AG04449 (cell line): ENCODE measurements at regions not wholly inside any gene's neighbourhood (a gene's known extent, or its start where the extent isn't known, plus 50 kb on each side); places are given as distances from the start of the nearest gene placed in this dataset.

Experiments
- CTCF ChIA-PET: fragments of 350-600 bp; formaldehyde crosslinking; extraction: SDS; loops from one replicate; lab custom pipeline; 2021; ENCODE audit warnings: antibody characterized with exemption; lab: Yijun Ruan, JAX
- POLR2A ChIA-PET: fragments of 400-600, 350-600 bp; formaldehyde crosslinking; extraction: SDS; loops from one replicate; lab custom pipeline; 2020; ENCODE audit warnings: antibody characterized with exemption, inconsistent platforms; lab: Yijun Ruan, JAX
- DNase-seq: peaks from one replicate; pipeline ENCODE4 v3.0.0-alpha.2; 2010; ENCODE audit warnings: low read depth, low spot score
- H3K4me3 ChIP-seq: 2 replicates; pipeline ENCODE4 v1.5.1; 2011; ENCODE audit warnings: low read depth, mild to moderate bottlenecking, control low read depth, low read length
- TF ChIP-seq, protein P1 (sequence below): IDR thresholded peaks from one replicate; pipeline ENCODE4 v1.5.1; 2011; ENCODE audit warnings: mild to moderate bottlenecking, moderate library complexity, low read length, control low read depth, inconsistent platforms; ENCODE audit not compliant: insufficient read depth; ENCODE audit errors: missing control alignments

DNA sequence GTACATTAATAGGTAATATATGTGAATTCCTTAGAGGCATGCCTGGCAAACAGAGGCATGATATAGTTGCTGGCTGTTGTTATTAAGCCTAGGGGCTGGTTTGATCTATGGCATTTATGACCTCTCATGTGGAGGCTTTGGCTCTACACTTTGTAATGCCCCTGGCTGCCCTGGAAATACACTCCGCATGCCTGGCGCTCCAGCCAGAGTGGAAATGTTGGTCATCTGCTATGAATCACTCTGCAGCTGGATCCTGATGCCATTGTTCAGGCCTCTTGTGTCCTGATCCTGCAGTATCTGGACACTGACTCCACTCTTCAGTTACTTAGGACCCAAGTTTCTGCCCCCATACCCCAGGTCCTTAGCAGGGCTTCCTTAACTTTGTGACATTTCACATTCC is 200.5 kb upstream of the PCSK2 start:
- TF ChIP-seq, protein P1, sequence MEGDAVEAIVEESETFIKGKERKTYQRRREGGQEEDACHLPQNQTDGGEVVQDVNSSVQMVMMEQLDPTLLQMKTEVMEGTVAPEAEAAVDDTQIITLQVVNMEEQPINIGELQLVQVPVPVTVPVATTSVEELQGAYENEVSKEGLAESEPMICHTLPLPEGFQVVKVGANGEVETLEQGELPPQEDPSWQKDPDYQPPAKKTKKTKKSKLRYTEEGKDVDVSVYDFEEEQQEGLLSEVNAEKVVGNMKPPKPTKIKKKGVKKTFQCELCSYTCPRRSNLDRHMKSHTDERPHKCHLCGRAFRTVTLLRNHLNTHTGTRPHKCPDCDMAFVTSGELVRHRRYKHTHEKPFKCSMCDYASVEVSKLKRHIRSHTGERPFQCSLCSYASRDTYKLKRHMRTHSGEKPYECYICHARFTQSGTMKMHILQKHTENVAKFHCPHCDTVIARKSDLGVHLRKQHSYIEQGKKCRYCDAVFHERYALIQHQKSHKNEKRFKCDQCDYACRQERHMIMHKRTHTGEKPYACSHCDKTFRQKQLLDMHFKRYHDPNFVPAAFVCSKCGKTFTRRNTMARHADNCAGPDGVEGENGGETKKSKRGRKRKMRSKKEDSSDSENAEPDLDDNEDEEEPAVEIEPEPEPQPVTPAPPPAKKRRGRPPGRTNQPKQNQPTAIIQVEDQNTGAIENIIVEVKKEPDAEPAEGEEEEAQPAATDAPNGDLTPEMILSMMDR: no peak
- DNase-seq: no peak
- ChIA-PET POLR2A (no interaction called here), CTCF (no interaction called here)
- no peak overlapping the region for H3K4me3 ChIP-seq

DNA sequence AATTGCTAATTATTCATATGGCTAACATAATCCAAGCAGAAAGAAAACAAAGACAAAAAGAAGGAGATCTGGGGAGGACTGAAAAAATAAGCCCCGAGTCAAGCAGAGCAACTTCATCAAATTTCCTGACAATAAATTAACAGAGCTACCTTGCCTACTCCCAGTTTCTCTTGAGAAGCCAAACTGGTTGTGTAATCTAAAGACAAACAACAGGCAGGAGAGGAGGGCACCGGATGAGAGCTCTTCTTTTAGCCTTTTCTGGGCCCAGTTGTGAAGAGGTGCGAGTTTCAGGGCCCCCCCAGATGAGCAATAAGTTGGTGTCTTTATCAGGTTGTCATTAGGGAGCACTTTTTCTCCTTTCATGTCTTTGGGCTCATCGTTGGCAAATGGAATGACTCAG is 197.1 kb upstream of the PCSK2 start:
- ChIA-PET CTCF (no interaction called here), POLR2A (no interaction called here)
- TF ChIP-seq, protein P1: no peak
- no peak for DNase-seq
- H3K4me3 ChIP-seq: no peak overlapping the region

DNA sequence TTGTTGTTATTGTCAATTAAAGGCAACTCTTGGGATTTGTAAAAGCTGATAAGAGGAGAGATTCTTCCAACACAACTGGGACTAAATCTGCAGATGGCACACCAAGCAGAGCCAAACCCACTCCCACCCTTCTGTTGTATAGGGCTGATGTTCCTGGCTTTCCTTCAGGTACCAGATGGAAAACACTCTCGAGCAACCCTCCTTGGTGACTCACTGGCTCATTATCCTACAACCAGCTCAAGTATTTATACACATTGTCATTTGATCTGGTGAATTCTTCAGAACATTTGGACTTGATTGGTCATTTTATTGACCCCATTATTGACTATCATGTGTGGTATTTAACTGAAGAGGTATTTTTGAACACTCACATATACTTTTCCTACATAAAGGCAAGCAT is 190.3 kb upstream of the PCSK2 start:
- TF ChIP-seq, protein P1: no peak
- no peak for DNase-seq
- POLR2A ChIA-PET: no interaction called here
- CTCF ChIA-PET: no interaction called here
- H3K4me3 ChIP-seq: no peak overlapping the region

DNA sequence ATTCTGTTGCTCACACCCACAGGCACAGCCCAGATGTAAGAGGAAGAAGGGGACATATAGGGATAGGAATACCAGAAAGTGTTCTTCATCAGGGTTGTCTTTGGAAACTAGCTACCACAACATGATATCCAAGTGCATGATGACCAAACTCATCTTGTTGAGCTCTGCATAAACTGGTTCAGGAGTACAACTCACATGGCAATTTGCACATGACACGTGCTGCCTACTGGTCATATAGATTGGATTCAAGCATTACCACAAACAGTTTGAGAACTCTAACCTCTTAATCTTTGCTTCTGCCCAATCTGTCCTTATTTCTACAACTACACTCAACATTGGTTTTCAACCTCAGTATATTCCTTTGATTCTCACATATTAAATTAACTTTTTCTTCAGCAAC is 184.7 kb upstream of the PCSK2 start:
- TF ChIP-seq, protein P1: no peak
- CTCF ChIA-PET: no interaction called here

DNA sequence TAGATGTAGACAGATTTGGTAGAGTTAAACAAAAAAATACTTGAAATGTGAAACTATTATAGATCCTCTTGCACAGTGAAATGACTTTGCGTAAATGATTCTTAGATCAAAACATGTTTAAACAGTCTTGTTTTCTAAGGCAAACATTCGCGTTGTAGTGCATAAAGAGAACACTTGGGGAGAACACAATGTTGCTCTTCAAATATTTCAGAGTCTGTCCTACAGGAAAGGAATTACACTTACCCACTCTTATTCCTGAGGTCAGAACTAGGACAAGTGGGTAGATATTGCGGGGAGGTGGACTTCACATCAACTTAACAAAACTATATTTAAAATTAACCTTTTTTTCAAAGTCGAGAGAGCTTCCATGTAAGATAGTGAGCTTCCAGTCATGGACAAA is 183.5 kb upstream of the PCSK2 start:
- no peak overlapping the region for H3K4me3 ChIP-seq
- no peak for DNase-seq
- POLR2A ChIA-PET: no interaction called here
- CTCF ChIA-PET: no interaction called here
- TF ChIP-seq, protein P1: no peak

More for the DNA sequence above, 184.7 kb upstream of the PCSK2 start:
- no peak overlapping the region for H3K4me3 ChIP-seq
- POLR2A ChIA-PET: no interaction called here
- DNase-seq: no peak

DNA sequence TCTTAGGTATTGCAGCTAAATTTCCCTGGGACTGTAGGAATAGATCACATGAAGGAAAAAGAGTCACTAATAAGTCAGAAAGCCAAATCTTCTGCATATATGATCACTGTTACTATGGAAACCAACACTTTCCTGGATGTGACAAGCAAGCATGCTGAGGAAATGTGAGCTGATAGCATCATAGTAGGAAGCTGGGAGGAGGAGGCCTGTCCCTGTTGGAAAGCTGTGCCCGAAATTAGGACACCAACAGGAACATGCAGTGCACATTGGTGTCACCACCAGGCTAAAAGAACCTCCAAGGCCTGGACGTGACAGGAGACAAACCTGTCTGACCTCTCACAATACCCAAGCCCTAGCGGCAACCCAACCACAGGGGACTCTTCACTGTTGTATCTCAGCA is 181.9 kb upstream of the PCSK2 start:
- ChIA-PET POLR2A (no interaction called here), CTCF (no interaction called here)
- no peak overlapping the region for H3K4me3 ChIP-seq
- no peak for DNase-seq
- TF ChIP-seq, protein P1: no peak
